Smooth muscle cell (in vitro differentiated cells): ENCODE measurements at regions not wholly inside any gene's neighbourhood (a gene's known extent, or its start where the extent isn't known, plus 50 kb on each side); places are given as distances from the start of the nearest gene placed in this dataset.

ENCODE experiments used
- DNase-seq: peaks from one replicate; lab custom pipeline; 2025; ENCODE audit not compliant: unreplicated experiment; lab: John Stamatoyannopoulos, UW
- H2AFZ ChIP-seq: fragments of 200-600 bp; sonication (generic); 2 replicates; pipeline ENCODE4 v1.6.0; 2016; ENCODE audit warnings: antibody characterized with exemption, low read depth, mild to moderate bottlenecking
- H3F3A ChIP-seq: fragments of 200-600 bp; sonication (generic); 2 replicates; pipeline ENCODE4 v1.6.0; 2017; ENCODE audit warnings: antibody characterized with exemption, low read depth
- H3K27ac ChIP-seq: fragments of 200-600 bp; sonication (generic); 2 replicates; pipeline ENCODE4 v1.5.1; 2016; ENCODE audit warnings: low read depth, mild to moderate bottlenecking
- H3K27me3 ChIP-seq: fragments of 200-600 bp; sonication (generic); 2 replicates; pipeline ENCODE4 v1.6.1; 2016; ENCODE audit warnings: low read depth, mild to moderate bottlenecking
- H3K36me3 ChIP-seq: fragments of 200-600 bp; sonication (generic); 2 replicates; pipeline ENCODE4 v1.5.1; 2016; ENCODE audit warnings: low read depth
- H3K4me1 ChIP-seq: fragments of 200-600 bp; sonication (generic); 2 replicates; pipeline ENCODE4 v1.5.1; 2016; ENCODE audit warnings: low read depth
- H3K4me2 ChIP-seq: fragments of 200-600 bp; sonication (generic); 2 replicates; pipeline ENCODE4 v1.6.0; 2016; ENCODE audit warnings: mild to moderate bottlenecking
- H3K4me3 ChIP-seq: fragments of 200-600 bp; sonication (generic); 2 replicates; pipeline ENCODE4 v1.5.1; 2016; ENCODE audit warnings: mild to moderate bottlenecking
- H3K79me2 ChIP-seq: fragments of 200-600 bp; sonication (generic); 2 replicates; pipeline ENCODE4 v1.6.0; 2016; ENCODE audit warnings: low read depth, mild to moderate bottlenecking
- H3K9ac ChIP-seq: fragments of 200-600 bp; sonication (generic); 2 replicates; pipeline ENCODE4 v1.6.0; 2016; ENCODE audit warnings: low read depth
- H3K9me3 ChIP-seq: fragments of 200-600 bp; sonication (generic); replicated peaks from 2 replicates; pipeline ENCODE4 v1.5.1; 2016; ENCODE audit warnings: low read depth
- H4K20me1 ChIP-seq: fragments of 200-600 bp; sonication (generic); 2 replicates; pipeline ENCODE4 v1.6.0; 2016; ENCODE audit warnings: low read depth
- CTCF ChIP-seq: fragments of 200-600 bp; sonication (generic); IDR thresholded peaks from 2 replicates; pipeline ENCODE4 v1.5.1; 2017; ENCODE audit warnings: borderline replicate concordance, mild to moderate bottlenecking, antibody characterized with exemption; ENCODE audit not compliant: insufficient read depth, poor library complexity, severe bottlenecking
- WGBS: methylation state at CpG from one replicate; pipeline ENCODE4 v1.1.7; 2016; ENCODE audit warnings: low lambda C conversion rate; 5-methylcytosine and 5-hydroxymethylcytosine counted together

- Histone ChIP-seq H3K79me2 (peaks cover 50% of the 10 kb centered on the region), H3K9ac (no peak overlapping the region), H3K4me3 (no peak overlapping the region), H2AFZ (no peak overlapping the region), H3F3A (no peaks in the 10 kb centered on the region), H3K27ac (no peak overlapping the region), H3K36me3 (no peaks in the 10 kb centered on the region), H3K9me3 (no peaks in the 10 kb centered on the region), H4K20me1 (peaks cover 96% of the 10 kb centered on the region), H3K4me2 (no peak overlapping the region), H3K27me3 (no peaks in the 10 kb centered on the region), H3K4me1 (no peaks in the 10 kb centered on the region)
- no peak for DNase-seq
- TF ChIP-seq CTCF: no peak
- 93% methylated on average over 4 of the region's 4 CpGs for WGBS
Observed at GRCh38 chr22:42208362-42208761, 62.1 kb downstream of the TCF20 start.

- no peak for DNase-seq
Observed at GRCh38 chr22:42207918-42208317, 62.5 kb downstream of the TCF20 start.

GRCh38 chr22:42203609-42204008 lies 66.8 kb downstream of the TCF20 start:
- Histone ChIP-seq H3K4me1 (peaks cover 3% of the 10 kb centered on the region), H3F3A (no peaks in the 10 kb centered on the region), H4K20me1 (peaks cover 100% of the 10 kb centered on the region), H2AFZ (no peak overlapping the region), H3K27me3 (no peaks in the 10 kb centered on the region), H3K36me3 (no peaks in the 10 kb centered on the region), H3K9me3 (no peaks in the 10 kb centered on the region), H3K27ac (no peak overlapping the region), H3K4me3 (no peak overlapping the region), H3K9ac (no peak overlapping the region), H3K4me2 (no peak overlapping the region), H3K79me2 (peaks cover 79% of the 10 kb centered on the region)
- no peak for DNase-seq
- WGBS: 94% methylated on average over 2 of the region's 2 CpGs
- no peak for TF ChIP-seq CTCF

More at GRCh38 chr22:42207918-42208317, 62.5 kb downstream of the TCF20 start:
- Histone ChIP-seq H4K20me1 (peaks cover 97% of the 10 kb centered on the region), H3K9ac (no peak overlapping the region), H3K27me3 (no peaks in the 10 kb centered on the region), H3K27ac (no peak overlapping the region), H3K79me2 (peaks cover 53% of the 10 kb centered on the region), H3K4me1 (no peaks in the 10 kb centered on the region), H3K9me3 (no peaks in the 10 kb centered on the region), H2AFZ (no peak overlapping the region), H3K4me2 (no peak overlapping the region), H3F3A (no peaks in the 10 kb centered on the region), H3K4me3 (no peak overlapping the region), H3K36me3 (no peaks in the 10 kb centered on the region)
- WGBS: 91% methylated on average over 4 of the region's 4 CpGs
- no peak for TF ChIP-seq CTCF

DNA sequence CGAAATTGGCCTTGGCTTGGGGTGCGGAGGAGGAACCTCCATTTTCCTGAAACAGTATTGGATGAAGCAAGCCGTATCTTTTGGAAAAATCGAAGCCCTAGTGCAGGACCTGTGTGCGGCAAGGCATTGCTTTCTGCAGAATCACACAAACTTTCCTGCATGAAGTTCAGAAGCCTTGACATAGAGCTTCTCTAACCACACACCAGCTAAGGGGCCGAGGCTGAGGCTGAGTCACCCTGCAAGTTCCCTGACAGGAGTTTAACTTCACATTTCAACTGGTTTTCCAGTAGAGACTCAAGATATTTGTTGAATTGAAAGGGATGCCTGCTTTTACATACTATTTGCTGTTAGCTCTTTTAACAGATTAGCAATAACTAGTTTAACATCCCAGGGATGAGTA lies 67.8 kb downstream of the TCF20 start:
- WGBS: 76% methylated on average over 6 of the region's 6 CpGs
- H3K9me3 ChIP-seq: no peaks in the 10 kb centered on the region
- H3K79me2 ChIP-seq: peaks cover 78% of the 10 kb centered on the region
- no peaks in the 10 kb centered on the region for H3K36me3 ChIP-seq
- peaks cover 100% of the 10 kb centered on the region for H4K20me1 ChIP-seq
- no peak overlapping the region for H3K4me3 ChIP-seq
- H3F3A ChIP-seq: no peaks in the 10 kb centered on the region
- peak overlapping the region; percentile 25 for H3K27ac ChIP-seq
- no peaks in the 10 kb centered on the region for H3K27me3 ChIP-seq
- DNase-seq: no peak
- no peak overlapping the region for H3K9ac ChIP-seq
- H2AFZ ChIP-seq: no peak overlapping the region
- peak overlapping the region; percentile 33 for H3K4me2 ChIP-seq
- TF ChIP-seq CTCF: no peak
- H3K4me1 ChIP-seq: peaks cover 3% of the 10 kb centered on the region
